ENCODE measurements at regions not wholly inside any gene's neighbourhood (a gene's known extent, or its start where the extent isn't known, plus 50 kb on each side); places are given as distances from the start of the nearest gene placed in this dataset.

GRCh38 chr11:126115816-126116331 lies 53.2 kb upstream of the CDON start (continued):
- TF ChIP-seq REST (tag by site-specific recombination; IDR thresholded peaks at IDR 0.05), result no peak
- TF ChIP-seq ZNF571 (tag by site-specific recombination; IDR thresholded peaks at IDR 0.05), result no peak
- TF ChIP-seq, protein P1, sequence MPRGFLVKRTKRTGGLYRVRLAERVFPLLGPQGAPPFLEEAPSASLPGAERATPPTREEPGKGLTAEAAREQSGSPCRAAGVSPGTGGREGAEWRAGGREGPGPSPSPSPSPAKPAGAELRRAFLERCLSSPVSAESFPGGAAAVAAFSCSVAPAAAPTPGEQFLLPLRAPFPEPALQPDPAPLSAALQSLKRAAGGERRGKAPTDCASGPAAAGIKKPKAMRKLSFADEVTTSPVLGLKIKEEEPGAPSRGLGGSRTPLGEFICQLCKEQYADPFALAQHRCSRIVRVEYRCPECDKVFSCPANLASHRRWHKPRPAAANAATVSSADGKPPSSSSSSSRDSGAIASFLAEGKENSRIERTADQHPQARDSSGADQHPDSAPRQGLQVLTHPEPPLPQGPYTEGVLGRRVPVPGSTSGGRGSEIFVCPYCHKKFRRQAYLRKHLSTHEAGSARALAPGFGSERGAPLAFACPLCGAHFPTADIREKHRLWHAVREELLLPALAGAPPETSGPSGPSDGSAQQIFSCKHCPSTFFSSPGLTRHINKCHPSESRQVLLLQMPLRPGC (tag by site-specific recombination; IDR thresholded peaks at IDR 0.05), result peak; percentile 76; the same call in 1 of the 2 replicates
- no peak for TF ChIP-seq ZNF701 (tag by site-specific recombination; IDR thresholded peaks at IDR 0.05)
- no peak for TF ChIP-seq ZSCAN23 (tag by site-specific recombination; IDR thresholded peaks at IDR 0.05)
- no peak for TF ChIP-seq ZNF266 (tag by site-specific recombination; IDR thresholded peaks at IDR 0.05; ENCODE audit: low read depth)
- TF ChIP-seq ZNF791 (tag by site-specific recombination; IDR thresholded peaks at IDR 0.05), result no peak
- TF ChIP-seq ZNF426 (tag by site-specific recombination; IDR thresholded peaks at IDR 0.05), result no peak
- TF ChIP-seq ZBTB10 (tag by site-specific recombination; IDR thresholded peaks at IDR 0.05), result peak; percentile 47; the same call in 1 of the 2 replicates
- no peak for TF ChIP-seq ZNF626 (tag by site-specific recombination; IDR thresholded peaks at IDR 0.05)
- TF ChIP-seq, protein P2, sequence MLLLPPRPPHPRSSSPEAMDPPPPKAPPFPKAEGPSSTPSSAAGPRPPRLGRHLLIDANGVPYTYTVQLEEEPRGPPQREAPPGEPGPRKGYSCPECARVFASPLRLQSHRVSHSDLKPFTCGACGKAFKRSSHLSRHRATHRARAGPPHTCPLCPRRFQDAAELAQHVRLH (tag by site-specific recombination; IDR thresholded peaks at IDR 0.05), result no peak
- no peak for TF ChIP-seq ZNF302 (tag by site-specific recombination; IDR thresholded peaks at IDR 0.05; ENCODE audit: low read depth)
- TF ChIP-seq ZNF548 (tag by site-specific recombination; IDR thresholded peaks at IDR 0.05), result no peak
- peak; percentile 81 for TF ChIP-seq ZBTB8A (tag by site-specific recombination; IDR thresholded peaks at IDR 0.05)
- TF ChIP-seq ZNF2 (tag by site-specific recombination; IDR thresholded peaks at IDR 0.05), result peak; percentile 95
- TF ChIP-seq ZNF623 (tag by site-specific recombination; IDR thresholded peaks at IDR 0.05), result no peak
- TF ChIP-seq ZNF473 (tag by site-specific recombination; IDR thresholded peaks at IDR 0.05), result no peak
- no peak for TF ChIP-seq ZSCAN16 (tag by site-specific recombination; IDR thresholded peaks at IDR 0.05)
- TF ChIP-seq GLIS2 (tag by site-specific recombination; IDR thresholded peaks at IDR 0.05), result peak; percentile 88
- no peak for TF ChIP-seq ZNF280C (tag by site-specific recombination; IDR thresholded peaks at IDR 0.05)
- no peak for TF ChIP-seq ZNF311 (tag by site-specific recombination; IDR thresholded peaks at IDR 0.05; ENCODE audit: borderline replicate concordance)
- no peak for TF ChIP-seq ZNF362 (tag by site-specific recombination; IDR thresholded peaks at IDR 0.05)
- peak; percentile 61; the same call in 1 of the 2 replicates for TF ChIP-seq TRIM28 (IDR thresholded peaks at IDR 0.05; ENCODE audit: borderline replicate concordance, low read length)
- TF ChIP-seq ZNF184 (tag by site-specific recombination; IDR thresholded peaks at IDR 0.05), result no peak
- TF ChIP-seq ZBTB20 (tag by site-specific recombination; IDR thresholded peaks at IDR 0.05), result 0 out of 2 replicates have a peak, but pooled peaks have one; percentile 32
- TF ChIP-seq, protein P3, sequence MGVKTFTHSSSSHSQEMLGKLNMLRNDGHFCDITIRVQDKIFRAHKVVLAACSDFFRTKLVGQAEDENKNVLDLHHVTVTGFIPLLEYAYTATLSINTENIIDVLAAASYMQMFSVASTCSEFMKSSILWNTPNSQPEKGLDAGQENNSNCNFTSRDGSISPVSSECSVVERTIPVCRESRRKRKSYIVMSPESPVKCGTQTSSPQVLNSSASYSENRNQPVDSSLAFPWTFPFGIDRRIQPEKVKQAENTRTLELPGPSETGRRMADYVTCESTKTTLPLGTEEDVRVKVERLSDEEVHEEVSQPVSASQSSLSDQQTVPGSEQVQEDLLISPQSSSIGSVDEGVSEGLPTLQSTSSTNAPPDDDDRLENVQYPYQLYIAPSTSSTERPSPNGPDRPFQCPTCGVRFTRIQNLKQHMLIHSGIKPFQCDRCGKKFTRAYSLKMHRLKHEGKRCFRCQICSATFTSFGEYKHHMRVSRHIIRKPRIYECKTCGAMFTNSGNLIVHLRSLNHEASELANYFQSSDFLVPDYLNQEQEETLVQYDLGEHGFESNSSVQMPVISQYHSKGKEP (tag by site-specific recombination; IDR thresholded peaks at IDR 0.05), result peak; percentile 51
- no peak for TF ChIP-seq ZNF549 (tag by site-specific recombination; IDR thresholded peaks at IDR 0.05)
- TF ChIP-seq KLF16 (tag by site-specific recombination; IDR thresholded peaks at IDR 0.05), result peak; percentile 31; the same call in 1 of the 2 replicates

All from HEK293 (cell line).